Fibroblast of lung (primary cell): ENCODE measurements at regions not wholly inside any gene's neighbourhood (a gene's known extent, or its start where the extent isn't known, plus 50 kb on each side); places are given as distances from the start of the nearest gene placed in this dataset.

ENCODE experiments used
- DNase-seq, 2 donors: peaks; one replicate each; pipeline versions ENCODE4 v3.0.0 to v3.0.0-alpha.2; 2010; ENCODE audit warnings: low read depth in 2 of 2
- H2AFZ ChIP-seq: 2 replicates; pipeline ENCODE4 v1.5.1; 2012; ENCODE audit warnings: low read length, control low read depth, inconsistent platforms
- H3K27ac ChIP-seq: 2 replicates; pipeline ENCODE4 v1.5.1; 2011; ENCODE audit warnings: low read length, control low read depth; ENCODE audit not compliant: insufficient read depth
- H3K27me3 ChIP-seq: 2 replicates; pipeline ENCODE4 v1.5.1; 2011; ENCODE audit warnings: mild to moderate bottlenecking, low read length; ENCODE audit not compliant: control insufficient read depth, insufficient read depth
- H3K36me3 ChIP-seq: 2 replicates; pipeline ENCODE4 v1.5.1; 2011; ENCODE audit warnings: low read length; ENCODE audit not compliant: control insufficient read depth, insufficient read depth
- H3K4me1 ChIP-seq: 2 replicates; pipeline ENCODE4 v1.5.1; 2011; ENCODE audit warnings: low read length; ENCODE audit not compliant: control insufficient read depth, insufficient read depth; ENCODE audit errors: extremely low read depth
- H3K4me2 ChIP-seq: 2 replicates; pipeline ENCODE4 v1.5.1; 2011; ENCODE audit warnings: low read length, control low read depth; ENCODE audit not compliant: insufficient read depth; ENCODE audit errors: extremely low read depth
- H3K4me3 ChIP-seq, 4 experiments: fragments of 200-600 bp in 1 of 4; sonication (generic) in 1 of 4; replicated peaks in 1 of 4; 2 replicates each; pipeline ENCODE4 v1.5.1; 2011 to 2016; ENCODE audit warnings: low read length in 4 of 4, low read depth in 3 of 4, mild to moderate bottlenecking in 3 of 4, control low read depth in 2 of 4, inconsistent platforms in 1 of 4, mixed read lengths in 1 of 4; ENCODE audit not compliant: insufficient read depth in 1 of 4; ENCODE audit errors: control extremely low read depth in 1 of 4
- H3K79me2 ChIP-seq: 2 replicates; pipeline ENCODE4 v1.5.1; 2012; ENCODE audit warnings: mild to moderate bottlenecking, low read length, inconsistent platforms; ENCODE audit not compliant: control insufficient read depth, insufficient read depth
- H3K9ac ChIP-seq: 2 replicates; pipeline ENCODE4 v1.5.1; 2011; ENCODE audit warnings: mild to moderate bottlenecking, low read length, control low read depth; ENCODE audit not compliant: insufficient read depth
- H3K9me3 ChIP-seq: 2 replicates; pipeline ENCODE4 v1.5.1; 2012; ENCODE audit warnings: low read depth, low read length; ENCODE audit not compliant: control insufficient read depth, insufficient read depth
- H4K20me1 ChIP-seq: 2 replicates; pipeline ENCODE4 v1.5.1; 2011; ENCODE audit warnings: low read length; ENCODE audit not compliant: control insufficient read depth, insufficient read depth; ENCODE audit errors: extremely low read depth
- EZH2 ChIP-seq: IDR thresholded peaks from 2 replicates; pipeline ENCODE4 v1.5.1; 2012; ENCODE audit warnings: low read length, control low read depth, mild to moderate bottlenecking; ENCODE audit errors: missing control alignments
- TF ChIP-seq, protein P1 (sequence below), 2 donors: IDR thresholded peaks in 1 of 2; conservative IDR thresholded peaks in 1 of 2; 1 replicate in 1 of 2; 2 replicates in 1 of 2; pipeline ENCODE4 v1.5.1; 2011 to 2012; ENCODE audit warnings: low read length in 2 of 2, control low read depth in 1 of 2, inconsistent platforms in 1 of 2, low read depth in 1 of 2, mild to moderate bottlenecking in 1 of 2

DNA sequence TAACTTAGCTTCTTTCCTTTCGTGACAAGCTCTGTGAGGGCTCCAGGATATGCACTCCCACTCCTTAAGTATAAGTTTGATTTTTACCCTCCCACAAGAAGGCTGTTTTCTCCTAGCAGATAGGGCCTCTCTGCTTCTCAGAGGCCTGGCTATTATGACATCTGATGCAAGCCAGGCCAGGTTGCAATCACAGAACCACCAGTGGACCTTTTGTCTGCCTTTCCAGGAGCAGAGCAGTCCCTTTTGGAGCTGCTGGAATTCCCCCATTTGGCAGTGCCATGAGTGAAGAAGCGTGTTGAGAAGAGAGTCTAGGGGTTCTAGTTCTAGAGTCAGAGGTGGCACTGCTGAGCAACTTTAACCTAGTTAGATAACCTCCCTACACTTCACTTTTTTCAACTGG, 1004.3 kb upstream of the SEMA6D start:
- Histone ChIP-seq H3K4me2 (no peak overlapping the region), H3K79me2 (no peaks in the 10 kb centered on the region), H3K36me3 (no peaks in the 10 kb centered on the region), H4K20me1 (no peaks in the 10 kb centered on the region), H3K4me3 (no peak overlapping the region), H3K27me3 (no peaks in the 10 kb centered on the region), H3K27ac (no peak overlapping the region), H3K9ac (no peak overlapping the region), H2AFZ (no peak overlapping the region), H3K9me3 (no peaks in the 10 kb centered on the region), H3K4me1 (no peaks in the 10 kb centered on the region)
- TF ChIP-seq, protein P1, sequence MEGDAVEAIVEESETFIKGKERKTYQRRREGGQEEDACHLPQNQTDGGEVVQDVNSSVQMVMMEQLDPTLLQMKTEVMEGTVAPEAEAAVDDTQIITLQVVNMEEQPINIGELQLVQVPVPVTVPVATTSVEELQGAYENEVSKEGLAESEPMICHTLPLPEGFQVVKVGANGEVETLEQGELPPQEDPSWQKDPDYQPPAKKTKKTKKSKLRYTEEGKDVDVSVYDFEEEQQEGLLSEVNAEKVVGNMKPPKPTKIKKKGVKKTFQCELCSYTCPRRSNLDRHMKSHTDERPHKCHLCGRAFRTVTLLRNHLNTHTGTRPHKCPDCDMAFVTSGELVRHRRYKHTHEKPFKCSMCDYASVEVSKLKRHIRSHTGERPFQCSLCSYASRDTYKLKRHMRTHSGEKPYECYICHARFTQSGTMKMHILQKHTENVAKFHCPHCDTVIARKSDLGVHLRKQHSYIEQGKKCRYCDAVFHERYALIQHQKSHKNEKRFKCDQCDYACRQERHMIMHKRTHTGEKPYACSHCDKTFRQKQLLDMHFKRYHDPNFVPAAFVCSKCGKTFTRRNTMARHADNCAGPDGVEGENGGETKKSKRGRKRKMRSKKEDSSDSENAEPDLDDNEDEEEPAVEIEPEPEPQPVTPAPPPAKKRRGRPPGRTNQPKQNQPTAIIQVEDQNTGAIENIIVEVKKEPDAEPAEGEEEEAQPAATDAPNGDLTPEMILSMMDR (conservative IDR thresholded peaks at IDR 0.05 in 1 of 2, IDR thresholded peaks at IDR 0.05 in 1 of 2; ENCODE audit: low read depth in 1 of 2, low read length in 2 of 2), result no peak
- TF ChIP-seq EZH2, result no peak
- no peak for DNase-seq

DNA sequence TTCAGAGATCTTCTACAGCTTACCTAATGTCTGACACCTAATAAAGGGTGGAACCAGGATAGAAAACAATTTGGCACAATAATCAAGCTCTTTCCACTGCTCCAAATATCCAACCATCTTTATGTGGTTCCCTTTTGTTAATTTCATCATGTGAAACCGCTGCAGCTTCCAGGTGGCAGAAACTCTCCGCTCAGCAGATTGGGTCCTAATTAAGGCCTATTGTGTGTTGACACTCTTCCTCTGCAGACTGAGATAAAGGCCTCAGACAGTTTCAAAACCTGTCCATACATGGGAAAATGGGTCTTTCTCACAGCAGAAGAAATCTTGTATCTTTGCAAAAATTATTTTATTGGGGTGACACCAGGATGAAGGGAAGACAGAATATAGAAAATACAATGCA, 1002.4 kb upstream of the SEMA6D start:
- H3K9me3 ChIP-seq, result no peaks in the 10 kb centered on the region
- H3K27me3 ChIP-seq, result no peaks in the 10 kb centered on the region
- DNase-seq, result no peak
- no peak for TF ChIP-seq EZH2
- TF ChIP-seq, protein P1 (conservative IDR thresholded peaks at IDR 0.05 in 1 of 2, IDR thresholded peaks at IDR 0.05 in 1 of 2; ENCODE audit: low read depth in 1 of 2, low read length in 2 of 2), result no peak
- H4K20me1 ChIP-seq, result no peaks in the 10 kb centered on the region
- H3K36me3 ChIP-seq, result no peaks in the 10 kb centered on the region
- no peak overlapping the region for H3K9ac ChIP-seq
- no peak overlapping the region for H2AFZ ChIP-seq
- no peak overlapping the region for H3K4me3 ChIP-seq
- no peaks in the 10 kb centered on the region for H3K79me2 ChIP-seq
- no peak overlapping the region for H3K27ac ChIP-seq
- no peaks in the 10 kb centered on the region for H3K4me1 ChIP-seq
- H3K4me2 ChIP-seq, result no peak overlapping the region

DNA sequence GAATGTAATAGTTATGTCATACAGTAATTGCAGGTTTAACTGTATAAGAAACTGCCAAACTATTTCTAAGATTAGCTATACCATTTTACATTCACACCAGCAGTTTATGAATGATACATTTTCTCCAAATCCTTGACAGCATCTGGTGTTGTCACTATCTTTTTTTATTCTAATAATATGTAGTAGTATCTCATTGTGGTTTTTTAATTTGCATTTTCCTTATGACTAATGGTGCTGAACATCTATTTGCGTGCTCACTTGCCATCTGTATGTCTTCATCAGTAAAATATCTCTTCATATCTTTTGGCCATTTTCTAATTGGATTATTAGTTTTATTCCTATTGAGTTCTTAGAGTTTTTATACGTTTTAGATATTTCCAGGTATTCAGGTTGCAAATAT, 994.0 kb upstream of the SEMA6D start:
- Histone ChIP-seq H3K9me3 (no peaks in the 10 kb centered on the region), H2AFZ (no peak overlapping the region), H3K4me2 (no peak overlapping the region), H3K4me1 (no peaks in the 10 kb centered on the region), H3K27me3 (no peaks in the 10 kb centered on the region), H3K36me3 (no peaks in the 10 kb centered on the region), H4K20me1 (no peaks in the 10 kb centered on the region), H3K4me3 (no peak overlapping the region), H3K79me2 (no peaks in the 10 kb centered on the region), H3K9ac (no peak overlapping the region), H3K27ac (no peak overlapping the region)
- TF ChIP-seq, protein P1 (conservative IDR thresholded peaks at IDR 0.05 in 1 of 2, IDR thresholded peaks at IDR 0.05 in 1 of 2; ENCODE audit: low read depth in 1 of 2, low read length in 2 of 2), result no peak
- no peak for TF ChIP-seq EZH2
- no peak for DNase-seq
